HG03097 (cell line): ENCODE measurements at regions not wholly inside any gene's neighbourhood (a gene's known extent, or its start where the extent isn't known, plus 50 kb on each side); places are given as distances from the start of the nearest gene placed in this dataset.

Experiments
- ATAC-seq: cut with Tn5 transposase; IDR thresholded peaks from one replicate; pipeline ENCODE4 v1.9.1; 2021; ENCODE audit not compliant: unreplicated experiment, low FRiP score

- no peak for ATAC-seq
These were observed 164.4 kb upstream of the NT5C1B start for GRCh38 chr2:18753722-18754121.

- ATAC-seq = no peak
These were observed 163.5 kb upstream of the NT5C1B start for GRCh38 chr2:18752667-18753422.

- ATAC-seq = no peak
These were observed 162.7 kb upstream of the NT5C1B start for GRCh38 chr2:18752022-18752493.

GRCh38 chr2:18750672-18751554 is 161.5 kb upstream of the NT5C1B start:
- no peak for ATAC-seq

- ATAC-seq = no peak
These were observed 160.7 kb upstream of the NT5C1B start for GRCh38 chr2:18749912-18750526.

GRCh38 chr2:18745431-18746272 is 156.3 kb upstream of the NT5C1B start:
- ATAC-seq = no peak

GRCh38 chr2:18741895-18742732 is 152.7 kb upstream of the NT5C1B start:
- ATAC-seq = no peak

GRCh38 chr2:18741191-18741590 is 151.8 kb upstream of the NT5C1B start:
- no peak for ATAC-seq

GRCh38 chr2:18740474-18740881 is 151.1 kb upstream of the NT5C1B start:
- ATAC-seq = no peak

GRCh38 chr2:18731666-18732065 is 142.3 kb upstream of the NT5C1B start:
- ATAC-seq = no peak

GRCh38 chr2:18724371-18725145 is 135.2 kb upstream of the NT5C1B start:
- ATAC-seq = no peak

GRCh38 chr2:18723219-18723618 is 133.8 kb upstream of the NT5C1B start:
- ATAC-seq = no peak

GRCh38 chr2:18722101-18722500 is 132.7 kb upstream of the NT5C1B start:
- no peak for ATAC-seq

- ATAC-seq = no peak
These were observed 131.9 kb upstream of the NT5C1B start for GRCh38 chr2:18721038-18721922.

GRCh38 chr2:18719978-18720775 is 130.8 kb upstream of the NT5C1B start:
- ATAC-seq = no peak

GRCh38 chr2:18708203-18708715 is 118.9 kb upstream of the NT5C1B start:
- no peak for ATAC-seq

- no peak for ATAC-seq
These were observed 116.6 kb upstream of the NT5C1B start for GRCh38 chr2:18706001-18706400.
